IMR-90 (cell line): ENCODE measurements at regions not wholly inside any gene's neighbourhood (a gene's known extent, or its start where the extent isn't known, plus 50 kb on each side); places are given as distances from the start of the nearest gene placed in this dataset.

ENCODE experiments used
- ATAC-seq: fragments of 200-7000 bp; cut with Tn5 transposase; 2 replicates; pipeline ENCODE4 v1.9.1; 2020; ENCODE audit warnings: low read depth, mild to moderate bottlenecking, moderate library complexity
- BruUV-seq: library from RNA; stranded (reverse); fragments of 400-500 nt; replicated peaks from 2 replicates; lab custom pipeline; 2021; lab: Mats Ljungman, UMichigan
- CTCF ChIA-PET: fragments of 300-600 bp; formaldehyde crosslinking; extraction: SDS; loops from one replicate; lab custom pipeline; 2021; ENCODE audit warnings: antibody characterized with exemption; lab: Yijun Ruan, JAX
- POLR2A ChIA-PET: fragments of 300-600 bp; sonication (Branson Sonifier 250); formaldehyde crosslinking; loops from one replicate; lab custom pipeline; 2022; ENCODE audit warnings: antibody characterized with exemption; ENCODE audit not compliant: unreplicated experiment; lab: Charles Lee
- DNase-seq: peaks from one replicate; pipeline ENCODE4 v3.0.0; 2013
- H2AFZ ChIP-seq: replicated peaks from 2 replicates; pipeline ENCODE3; 2013; ENCODE audit warnings: low read length, mild to moderate bottlenecking; ENCODE audit not compliant: poor library complexity
- H2AK5ac ChIP-seq: 2 replicates; pipeline ENCODE4 v1.6.1; 2013; ENCODE audit warnings: low read depth, low read length, inconsistent platforms
- H2AK9ac ChIP-seq: replicated peaks from 2 replicates; pipeline ENCODE3; 2013; ENCODE audit warnings: mild to moderate bottlenecking, low read depth, low read length, moderate library complexity; ENCODE audit not compliant: poor library complexity
- H2BK120ac ChIP-seq: 2 replicates; pipeline ENCODE4 v1.6.1; 2013; ENCODE audit warnings: low read depth, low read length, inconsistent platforms
- H2BK15ac ChIP-seq: 3 replicates; pipeline ENCODE4 v1.6.1; 2013; ENCODE audit warnings: low read depth, low read length, inconsistent platforms
- H2BK20ac ChIP-seq: 2 replicates; pipeline ENCODE4 v1.6.1; 2013; ENCODE audit warnings: low read depth, mild to moderate bottlenecking, inconsistent platforms, low read length, moderate library complexity
- H2BK5ac ChIP-seq: 2 replicates; pipeline ENCODE4 v1.6.1; 2013; ENCODE audit warnings: mild to moderate bottlenecking, low read depth, low read length, inconsistent platforms; ENCODE audit not compliant: poor library complexity, severe bottlenecking
- H3K14ac ChIP-seq: replicated peaks from 2 replicates; pipeline ENCODE4 v1.6.1; 2013; ENCODE audit warnings: low read depth, low read length, inconsistent platforms
- H3K18ac ChIP-seq: 2 replicates; pipeline ENCODE4 v1.6.1; 2013; ENCODE audit warnings: low read depth, low read length, control low read depth
- H3K23ac ChIP-seq: 2 replicates; pipeline ENCODE4 v1.6.1; 2013; ENCODE audit warnings: low read depth, low read length, inconsistent platforms
- H3K27ac ChIP-seq: 2 replicates; pipeline ENCODE4 v1.5.1; 2013; ENCODE audit warnings: mild to moderate bottlenecking, control low read depth, low read length; ENCODE audit not compliant: insufficient read depth
- H3K27me3 ChIP-seq: 2 replicates; pipeline ENCODE4 v1.6.1; 2013; ENCODE audit warnings: low read length; ENCODE audit not compliant: control insufficient read depth, insufficient read depth
- H3K36me3 ChIP-seq: 2 replicates; pipeline ENCODE4 v1.6.1; 2013; ENCODE audit warnings: low read length, mixed read lengths; ENCODE audit not compliant: control insufficient read depth, insufficient read depth
- H3K4ac ChIP-seq: 2 replicates; pipeline ENCODE4 v1.6.1; 2013; ENCODE audit warnings: low read depth, low read length, inconsistent platforms
- H3K4me1 ChIP-seq: 2 replicates; pipeline ENCODE4 v1.6.1; 2013; ENCODE audit warnings: low read length, mixed read lengths; ENCODE audit not compliant: control insufficient read depth, insufficient read depth
- H3K4me2 ChIP-seq: 2 replicates; pipeline ENCODE4 v1.6.1; 2013; ENCODE audit warnings: low read depth, mild to moderate bottlenecking, control low read depth, low read length, moderate library complexity
- H3K4me3 ChIP-seq: 2 replicates; pipeline ENCODE4 v1.5.1; 2013; ENCODE audit warnings: low read depth, mild to moderate bottlenecking, control low read depth, low read length, moderate library complexity; ENCODE audit not compliant: insufficient read depth
- H3K56ac ChIP-seq: 2 replicates; pipeline ENCODE4 v1.6.1; 2013; ENCODE audit warnings: low read length, inconsistent platforms; ENCODE audit not compliant: insufficient read depth; ENCODE audit errors: extremely low read depth
- H3K79me1 ChIP-seq, 2 experiments: 2 replicates each; pipeline ENCODE4 v1.6.1; 2013; ENCODE audit warnings: low read length in 2 of 2, inconsistent platforms in 1 of 2, low read depth in 1 of 2
- H3K9ac ChIP-seq: 2 replicates; pipeline ENCODE4 v1.6.1; 2013; ENCODE audit warnings: low read depth, low read length, control low read depth
- H3K9me1 ChIP-seq: 2 replicates; pipeline ENCODE4 v1.6.1; 2013; ENCODE audit warnings: low read length, inconsistent platforms; ENCODE audit not compliant: insufficient read depth
- H3K9me3 ChIP-seq: 2 replicates; pipeline ENCODE4 v1.6.1; 2013; ENCODE audit warnings: low read length; ENCODE audit not compliant: control insufficient read depth, insufficient read depth
- H4K20me1 ChIP-seq: 2 replicates; pipeline ENCODE4 v1.6.1; 2013; ENCODE audit warnings: low read length, inconsistent platforms; ENCODE audit not compliant: insufficient read depth
- H4K5ac ChIP-seq: 2 replicates; pipeline ENCODE4 v1.6.1; 2013; ENCODE audit warnings: mild to moderate bottlenecking, low read depth, low read length, control low read depth
- H4K8ac ChIP-seq, 2 experiments: 2 replicates each; pipeline ENCODE4 v1.6.1; 2013; ENCODE audit warnings: low read depth in 2 of 2, low read length in 2 of 2, control low read depth in 1 of 2, inconsistent platforms in 1 of 2
- H4K91ac ChIP-seq: 2 replicates; pipeline ENCODE4 v1.6.1; 2013; ENCODE audit warnings: low read depth, low read length, inconsistent platforms; ENCODE audit not compliant: insufficient read depth
- BHLHE40 ChIP-seq: fragments of 150-350 bp; IDR thresholded peaks from 2 replicates; pipeline ENCODE4 v1.6.1; 2016; ENCODE audit warnings: mild to moderate bottlenecking, low read depth, low read length
- CEBPB ChIP-seq: IDR thresholded peaks from 2 replicates; pipeline ENCODE4 v1.6.1; 2012; ENCODE audit warnings: low read depth, low read length, improper control_type of control experiment
- CHD1 ChIP-seq: IDR thresholded peaks from 2 replicates; pipeline ENCODE4 v1.6.1; 2012; ENCODE audit warnings: low read depth, low read length, improper control_type of control experiment
- FOS ChIP-seq: fragments of 150-350 bp; IDR thresholded peaks from 2 replicates; pipeline ENCODE4 v1.6.1; 2016; ENCODE audit warnings: low read depth, low read length
- MAFK ChIP-seq: IDR thresholded peaks from 2 replicates; pipeline ENCODE4 v1.6.1; 2012; ENCODE audit warnings: low read depth, low read length, improper control_type of control experiment
- MAZ ChIP-seq: IDR thresholded peaks from 2 replicates; pipeline ENCODE4 v1.6.1; 2012; ENCODE audit warnings: low read depth, mild to moderate bottlenecking, low read length, improper control_type of control experiment, moderate library complexity, borderline replicate concordance
- MXI1 ChIP-seq: IDR thresholded peaks from 2 replicates; pipeline ENCODE4 v1.6.1; 2012; ENCODE audit warnings: low read depth, mild to moderate bottlenecking, low read length, moderate library complexity, borderline replicate concordance
- NFE2L2 ChIP-seq: fragments of 150-350 bp; IDR thresholded peaks from 2 replicates; pipeline ENCODE4 v1.6.1; 2016; ENCODE audit warnings: low read depth, mild to moderate bottlenecking, low read length
- POLR2A ChIP-seq: IDR thresholded peaks from 2 replicates; pipeline ENCODE4 v1.6.1; 2012; ENCODE audit warnings: mild to moderate bottlenecking, low read depth, low read length
- RAD21 ChIP-seq: IDR thresholded peaks from 2 replicates; pipeline ENCODE4 v1.6.1; 2012; ENCODE audit warnings: low read length, improper control_type of control experiment
- RCOR1 ChIP-seq: IDR thresholded peaks from 2 replicates; pipeline ENCODE4 v1.6.1; 2012; ENCODE audit warnings: mild to moderate bottlenecking, low read length, improper control_type of control experiment; ENCODE audit not compliant: insufficient replicate concordance
- RFX5 ChIP-seq: IDR thresholded peaks from 2 replicates; pipeline ENCODE4 v1.8.0; 2012; ENCODE audit warnings: low read depth, mild to moderate bottlenecking, low read length, moderate library complexity
- SMC3 ChIP-seq: fragments of 150-350 bp; IDR thresholded peaks from 2 replicates; pipeline ENCODE4 v1.6.1; 2016; ENCODE audit warnings: low read depth, mild to moderate bottlenecking, antibody characterized with exemption, low read length, moderate library complexity
- WGBS, 2 experiments: methylation state at CpG; one replicate each; pipeline versions ENCODE4 v1.1.5 to v1.1.7; 2013; ENCODE audit warnings: missing lambda C conversion rate in 2 of 2; ENCODE audit not compliant: insufficient read length in 1 of 2; ENCODE audit errors: extremely low coverage in 2 of 2; 5-methylcytosine and 5-hydroxymethylcytosine counted together
- dilution Hi-C: fragments of 300-500 bp; cut with HindIII; formaldehyde crosslinking; loops from one replicate; pipeline ENCODE4 v1.14.3; 2018; ENCODE audit warnings: low sequenced_read_pairs; ENCODE audit not compliant: unreplicated experiment
- in situ Hi-C: fragments of 300-500 bp; cut with MboI; formaldehyde crosslinking; loops from 3 replicates; pipeline ENCODE4 v1.14.3; 2019; ENCODE audit warnings: low sequenced_read_pairs, inconsistent platforms, mixed read lengths
- intact Hi-C: fragments of 100-400 bp; cut with micrococcal nuclease; formaldehyde crosslinking; loops from 2 replicates; pipeline ENCODE4 v1.10.0; 2022
- TF ChIP-seq, protein P1 (sequence below): conservative IDR thresholded peaks from 2 replicates; pipeline ENCODE4 v1.5.1; 2012; ENCODE audit warnings: mild to moderate bottlenecking, low read depth, low read length, improper control_type of control experiment
- TF ChIP-seq, protein P2 (sequence below): fragments of 150-350 bp; IDR thresholded peaks from 2 replicates; pipeline ENCODE4 v1.6.1; 2016; ENCODE audit warnings: low read depth, mild to moderate bottlenecking, low read length, moderate library complexity, borderline replicate concordance

DNA sequence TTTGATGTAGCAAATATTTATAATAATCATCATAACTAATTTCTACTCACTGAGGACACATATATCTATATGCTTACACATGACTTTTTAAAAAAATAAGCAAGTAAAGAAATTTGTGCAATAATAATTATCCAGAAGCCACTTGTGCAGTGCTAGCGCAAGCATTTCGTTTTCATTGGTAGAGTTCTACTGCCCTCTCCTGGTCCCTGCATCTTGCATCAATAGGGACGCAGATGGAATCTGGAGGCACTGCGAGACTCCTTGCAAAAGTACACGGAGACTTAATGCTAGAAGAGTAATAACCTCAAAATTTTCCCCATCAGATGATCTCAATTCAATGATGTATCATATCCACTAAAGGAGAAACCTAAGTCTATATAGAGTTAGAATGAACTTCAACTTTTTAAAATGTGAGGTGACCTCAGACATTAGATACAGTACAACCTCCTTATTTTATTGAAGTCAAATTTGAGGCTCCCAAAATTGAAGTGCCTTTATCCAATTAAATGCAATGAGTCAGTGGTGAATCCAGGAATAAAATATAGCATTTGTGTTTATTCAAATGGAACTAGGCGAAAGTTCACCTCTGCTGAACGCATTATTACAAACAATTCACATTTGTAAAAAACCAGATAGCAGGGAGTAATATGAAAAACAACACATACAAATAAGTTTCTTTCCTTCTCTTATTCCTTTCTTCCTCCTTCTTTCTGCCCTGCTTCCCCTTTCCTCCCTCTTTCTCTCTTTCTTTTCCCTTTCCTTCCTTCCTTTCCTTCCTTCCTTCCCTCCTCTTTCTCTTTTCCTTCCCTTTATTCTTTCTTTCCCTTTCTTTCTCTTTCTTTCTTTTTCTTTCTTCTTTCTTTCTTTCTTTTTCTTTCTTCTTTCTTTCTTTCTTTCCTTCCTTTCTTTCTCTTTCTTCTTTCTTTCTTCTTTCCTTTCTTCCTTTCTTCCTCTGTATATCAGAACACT, 450.0 kb downstream of the ANKRD50 start:
- H2AFZ ChIP-seq: no peak overlapping the region
- H4K5ac ChIP-seq: no peak overlapping the region
- no peaks in the 10 kb centered on the region for H3K9me1 ChIP-seq
- H2BK120ac ChIP-seq: no peak overlapping the region
- H4K20me1 ChIP-seq: no peaks in the 10 kb centered on the region
- no peak overlapping the region for H2BK5ac ChIP-seq
- H2AK5ac ChIP-seq: no peak overlapping the region
- H3K4me1 ChIP-seq: no peaks in the 10 kb centered on the region
- no peak overlapping the region for H4K91ac ChIP-seq
- no peaks in the 10 kb centered on the region for H3K36me3 ChIP-seq
- H2BK20ac ChIP-seq: no peak overlapping the region
- ATAC-seq (peak; percentile 97), DNase-seq (peak; percentile 88)
- H2BK15ac ChIP-seq: no peak overlapping the region
- no peak overlapping the region for H4K8ac ChIP-seq
- ChIA-PET CTCF (interaction anchor here (0.6 kb wide), 1 partner anchor 1137 kb away, joined by 3 read pairs; no protein-coding TSS in a partner anchor), POLR2A (no interaction called here)
- TF ChIP-seq SMC3 (peak; percentile 93), FOS (no peak), CHD1 (no peak), RAD21 (peak; percentile 96), MAFK (peak; percentile 57), NFE2L2 (no peak), MAZ (no peak), MXI1 (no peak), RFX5 (no peak), BHLHE40 (no peak), RCOR1 (no peak), POLR2A (no peak), CEBPB (peak; percentile 66)
- TF ChIP-seq, protein P1, sequence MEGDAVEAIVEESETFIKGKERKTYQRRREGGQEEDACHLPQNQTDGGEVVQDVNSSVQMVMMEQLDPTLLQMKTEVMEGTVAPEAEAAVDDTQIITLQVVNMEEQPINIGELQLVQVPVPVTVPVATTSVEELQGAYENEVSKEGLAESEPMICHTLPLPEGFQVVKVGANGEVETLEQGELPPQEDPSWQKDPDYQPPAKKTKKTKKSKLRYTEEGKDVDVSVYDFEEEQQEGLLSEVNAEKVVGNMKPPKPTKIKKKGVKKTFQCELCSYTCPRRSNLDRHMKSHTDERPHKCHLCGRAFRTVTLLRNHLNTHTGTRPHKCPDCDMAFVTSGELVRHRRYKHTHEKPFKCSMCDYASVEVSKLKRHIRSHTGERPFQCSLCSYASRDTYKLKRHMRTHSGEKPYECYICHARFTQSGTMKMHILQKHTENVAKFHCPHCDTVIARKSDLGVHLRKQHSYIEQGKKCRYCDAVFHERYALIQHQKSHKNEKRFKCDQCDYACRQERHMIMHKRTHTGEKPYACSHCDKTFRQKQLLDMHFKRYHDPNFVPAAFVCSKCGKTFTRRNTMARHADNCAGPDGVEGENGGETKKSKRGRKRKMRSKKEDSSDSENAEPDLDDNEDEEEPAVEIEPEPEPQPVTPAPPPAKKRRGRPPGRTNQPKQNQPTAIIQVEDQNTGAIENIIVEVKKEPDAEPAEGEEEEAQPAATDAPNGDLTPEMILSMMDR: peak; percentile 91
- TF ChIP-seq, protein P2, sequence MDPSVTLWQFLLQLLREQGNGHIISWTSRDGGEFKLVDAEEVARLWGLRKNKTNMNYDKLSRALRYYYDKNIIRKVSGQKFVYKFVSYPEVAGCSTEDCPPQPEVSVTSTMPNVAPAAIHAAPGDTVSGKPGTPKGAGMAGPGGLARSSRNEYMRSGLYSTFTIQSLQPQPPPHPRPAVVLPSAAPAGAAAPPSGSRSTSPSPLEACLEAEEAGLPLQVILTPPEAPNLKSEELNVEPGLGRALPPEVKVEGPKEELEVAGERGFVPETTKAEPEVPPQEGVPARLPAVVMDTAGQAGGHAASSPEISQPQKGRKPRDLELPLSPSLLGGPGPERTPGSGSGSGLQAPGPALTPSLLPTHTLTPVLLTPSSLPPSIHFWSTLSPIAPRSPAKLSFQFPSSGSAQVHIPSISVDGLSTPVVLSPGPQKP: no peak
- H3K79me1 ChIP-seq: no peaks in the 10 kb centered on the region
- no peak overlapping the region for H3K23ac ChIP-seq
- no peak overlapping the region for H3K4ac ChIP-seq
- no peaks in the 10 kb centered on the region for H3K27me3 ChIP-seq
- no peak overlapping the region for H3K56ac ChIP-seq
- no peak overlapping the region for H3K4me2 ChIP-seq
- H3K14ac ChIP-seq: no peak overlapping the region
- in situ Hi-C loops: loop anchor here (10.0 kb wide), 1 partner anchor 598 kb away; no protein-coding TSS in a partner anchor
- no peak overlapping the region for H3K18ac ChIP-seq
- dilution Hi-C loops: no loop called here
- H2AK9ac ChIP-seq: no peak overlapping the region
- BruUV-seq: no TSS peak
- H3K9ac ChIP-seq: no peak overlapping the region
- H3K27ac ChIP-seq: no peak overlapping the region
- intact Hi-C loops: loop anchor here (1.0 to 10.0 kb wide), 8 partner anchors 150 to 1678 kb away; no protein-coding TSS in a partner anchor
- 14% methylated on average over 2 of the region's 7 CpGs; no CpG with 5 or more reads in 1 of the 2 experiments for WGBS, 2 experiments
- no peak overlapping the region for H3K4me3 ChIP-seq
- H3K9me3 ChIP-seq: no peaks in the 10 kb centered on the region
